Mucosa of descending colon (tissue), 3 donors: ENCODE measurements at regions not wholly inside any gene's neighbourhood (a gene's known extent, or its start where the extent isn't known, plus 50 kb on each side); places are given as distances from the start of the nearest gene placed in this dataset.

Experiments used
- ATAC-seq: fragments of 200-7000 bp; cut with Tn5 transposase; one replicate; pipeline ENCODE4 v1.9.1; 2020; ENCODE audit warnings: mild to moderate bottlenecking, moderate library complexity
- DNase-seq, 3 donors: peaks; one replicate each; pipeline ENCODE4 v3.0.0-alpha.2; 2020
- H3K36me3 ChIP-seq: fragments of 200-600 bp; one replicate; pipeline ENCODE4 v1.8.0; 2021; ENCODE audit warnings: low read depth, mild to moderate bottlenecking
- H3K4me1 ChIP-seq: fragments of 200-600 bp; one replicate; pipeline ENCODE4 v1.8.0; 2021; ENCODE audit warnings: low read depth, mild to moderate bottlenecking
- H3K4me3 ChIP-seq: fragments of 200-600 bp; one replicate; pipeline ENCODE4 v1.8.0; 2021; ENCODE audit warnings: mild to moderate bottlenecking
- H3K9me3 ChIP-seq: fragments of 200-600 bp; one replicate; pipeline ENCODE4 v1.8.0; 2021; ENCODE audit warnings: mild to moderate bottlenecking
- CTCF ChIP-seq: fragments of 200-600 bp; IDR thresholded peaks from one replicate; pipeline ENCODE4 v1.8.0; 2022; ENCODE audit warnings: antibody characterized with exemption, mild to moderate bottlenecking
- intact Hi-C, 2 donors: fragments of 100-400 bp; cut with DNase I in 1 of 2; cut with micrococcal nuclease in 1 of 2; formaldehyde crosslinking; loops; one replicate each; pipeline versions ENCODE4 v1.11.0 to v1.11.1; 2022; cut with DNase I, micrococcal nuclease
- donor health status: DM: no; HTN: no; CAD: no; lungs with moderate emphysema.
- donor health status: DM: no; HTN: no; CAD: no.
- donor health status: DM: no; HTN: yes; CAD: no.

GRCh38 chrX:113019958-113020357 lies 179.3 kb upstream of the AMOT start:
- no peaks in the 10 kb centered on the region for H3K36me3 ChIP-seq
- no peaks in the 10 kb centered on the region for H3K9me3 ChIP-seq
- no peak for ATAC-seq
- DNase-seq = peak in 1 of 3 donors; percentile 1
- no peak overlapping the region for H3K4me3 ChIP-seq
- no peaks in the 10 kb centered on the region for H3K4me1 ChIP-seq
- no peak for TF ChIP-seq CTCF
- intact Hi-C loops = no loop called here

- intact Hi-C loops = no loop called here
- H3K9me3 ChIP-seq = no peaks in the 10 kb centered on the region
- no peaks in the 10 kb centered on the region for H3K4me1 ChIP-seq
- TF ChIP-seq CTCF = no peak
- ATAC-seq = no peak
- no peak for DNase-seq
- H3K4me3 ChIP-seq = no peak overlapping the region
- H3K36me3 ChIP-seq = no peaks in the 10 kb centered on the region
These were observed 169.2 kb upstream of the AMOT start for GRCh38 chrX:113009837-113010236.

- no peaks in the 10 kb centered on the region for H3K4me1 ChIP-seq
- no peak for ATAC-seq
- H3K36me3 ChIP-seq = no peaks in the 10 kb centered on the region
- intact Hi-C loops = no loop called here
- H3K9me3 ChIP-seq = no peaks in the 10 kb centered on the region
- no peak overlapping the region for H3K4me3 ChIP-seq
- TF ChIP-seq CTCF = no peak
- DNase-seq = no peak
These were observed 168.4 kb upstream of the AMOT start for GRCh38 chrX:113009029-113009428.

- DNase-seq = no peak
- TF ChIP-seq CTCF = no peak
- H3K36me3 ChIP-seq = no peaks in the 10 kb centered on the region
- intact Hi-C loops = no loop called here
- no peaks in the 10 kb centered on the region for H3K4me1 ChIP-seq
- H3K4me3 ChIP-seq = no peak overlapping the region
- H3K9me3 ChIP-seq = no peaks in the 10 kb centered on the region
- no peak for ATAC-seq
These were observed 161.2 kb upstream of the AMOT start for GRCh38 chrX:113001836-113002235.

GRCh38 chrX:112997991-112998390 lies 157.4 kb upstream of the AMOT start:
- ATAC-seq (no peak), DNase-seq (no peak)
- H3K4me1 ChIP-seq = no peaks in the 10 kb centered on the region
- H3K36me3 ChIP-seq = no peaks in the 10 kb centered on the region
- TF ChIP-seq CTCF = no peak
- no peak overlapping the region for H3K4me3 ChIP-seq
- intact Hi-C loops = no loop called here
- H3K9me3 ChIP-seq = no peaks in the 10 kb centered on the region

GRCh38 chrX:112991801-112992200 lies 151.2 kb upstream of the AMOT start:
- H3K4me3 ChIP-seq = no peak overlapping the region
- DNase-seq = no peak
- H3K9me3 ChIP-seq = no peaks in the 10 kb centered on the region
- no peak for TF ChIP-seq CTCF
- intact Hi-C loops = no loop called here
- no peaks in the 10 kb centered on the region for H3K4me1 ChIP-seq
- H3K36me3 ChIP-seq = no peaks in the 10 kb centered on the region
- no peak for ATAC-seq
